ENCODE measurements at regions not wholly inside any gene's neighbourhood (a gene's known extent, or its start where the extent isn't known, plus 50 kb on each side); places are given as distances from the start of the nearest gene placed in this dataset.
"Not testable (repeated sequence)": the region's sequence is repeated elsewhere in the genome, so short reads cannot be mapped to it uniquely, and the experiment has no call there.

GRCh38 chr12:91261820-91262676 lies 79.4 kb upstream of the DCN start:
- DNase-seq = no peak

GRCh38 chr12:91256411-91256810 lies 73.8 kb upstream of the DCN start:
- no peak for DNase-seq

GRCh38 chr12:91252341-91252740 lies 69.7 kb upstream of the DCN start:
- no peak for DNase-seq

- no peak for DNase-seq
Observed at GRCh38 chr12:91250273-91250665, 67.7 kb upstream of the DCN start.

- DNase-seq = no peak
Observed at GRCh38 chr12:91249518-91250272, 67.1 kb upstream of the DCN start.

GRCh38 chr12:91249054-91249453 lies 66.4 kb upstream of the DCN start:
- no peak for DNase-seq

- not testable (repeated sequence) for DNase-seq
Observed at GRCh38 chr12:91243177-91243576, 60.6 kb upstream of the DCN start.

- DNase-seq = no peak
Observed at GRCh38 chr12:91241756-91242155, 59.1 kb upstream of the DCN start.

GRCh38 chr12:91240386-91241095 lies 57.9 kb upstream of the DCN start:
- DNase-seq = no peak

GRCh38 chr12:91239481-91239880 lies 56.9 kb upstream of the DCN start:
- DNase-seq = no peak
